Glutamatergic neuron (in vitro differentiated cells): ENCODE measurements at regions not wholly inside any gene's neighbourhood (a gene's known extent, or its start where the extent isn't known, plus 50 kb on each side); places are given as distances from the start of the nearest gene placed in this dataset.

Experiments used
- DNase-seq: peaks from one replicate; pipeline ENCODE4 v3.0.0; 2022
- H3K27ac Mint-ChIP-seq: one replicate; pipeline ENCODE4 v1.8.0; 2020; ENCODE audit warnings: mild to moderate bottlenecking, mixed read lengths, inconsistent platforms; ENCODE audit not compliant: unreplicated experiment
- H3K27me3 Mint-ChIP-seq: one replicate; pipeline ENCODE4 v1.8.0; 2020; ENCODE audit warnings: mild to moderate bottlenecking, moderate library complexity, mixed read lengths, inconsistent platforms; ENCODE audit not compliant: unreplicated experiment
- H3K36me3 Mint-ChIP-seq: one replicate; pipeline ENCODE4 v1.8.0; 2020; ENCODE audit warnings: mild to moderate bottlenecking, mixed read lengths, inconsistent platforms; ENCODE audit not compliant: unreplicated experiment
- H3K4me1 Mint-ChIP-seq: one replicate; pipeline ENCODE4 v1.8.0; 2020; ENCODE audit warnings: mild to moderate bottlenecking, low read depth, mixed read lengths, inconsistent platforms; ENCODE audit not compliant: unreplicated experiment
- H3K4me3 Mint-ChIP-seq: one replicate; pipeline ENCODE4 v1.8.0; 2020; ENCODE audit warnings: mild to moderate bottlenecking, mixed read lengths, inconsistent platforms; ENCODE audit not compliant: unreplicated experiment
- H3K9me3 Mint-ChIP-seq: one replicate; pipeline ENCODE4 v1.8.0; 2020; ENCODE audit warnings: mild to moderate bottlenecking, moderate library complexity, mixed read lengths, inconsistent platforms; ENCODE audit not compliant: unreplicated experiment
- TF ChIP-seq, protein P1 (sequence below): fragments of 200-600 bp; sonication (generic); IDR thresholded peaks from one replicate; pipeline ENCODE4 v1.5.0; 2021; ENCODE audit not compliant: partially characterized antibody, unreplicated experiment

GRCh38 chr14:53541411-53541810, 388.3 kb upstream of the DDHD1 start:
- no peak for DNase-seq
- H3K36me3 Mint-ChIP-seq: no peaks in the 10 kb centered on the region
- no peaks in the 10 kb centered on the region for H3K27me3 Mint-ChIP-seq
- no peak overlapping the region for H3K4me3 Mint-ChIP-seq
- H3K27ac Mint-ChIP-seq: no peak overlapping the region
- no peaks in the 10 kb centered on the region for H3K4me1 Mint-ChIP-seq
- H3K9me3 Mint-ChIP-seq: no peaks in the 10 kb centered on the region
- TF ChIP-seq, protein P1, sequence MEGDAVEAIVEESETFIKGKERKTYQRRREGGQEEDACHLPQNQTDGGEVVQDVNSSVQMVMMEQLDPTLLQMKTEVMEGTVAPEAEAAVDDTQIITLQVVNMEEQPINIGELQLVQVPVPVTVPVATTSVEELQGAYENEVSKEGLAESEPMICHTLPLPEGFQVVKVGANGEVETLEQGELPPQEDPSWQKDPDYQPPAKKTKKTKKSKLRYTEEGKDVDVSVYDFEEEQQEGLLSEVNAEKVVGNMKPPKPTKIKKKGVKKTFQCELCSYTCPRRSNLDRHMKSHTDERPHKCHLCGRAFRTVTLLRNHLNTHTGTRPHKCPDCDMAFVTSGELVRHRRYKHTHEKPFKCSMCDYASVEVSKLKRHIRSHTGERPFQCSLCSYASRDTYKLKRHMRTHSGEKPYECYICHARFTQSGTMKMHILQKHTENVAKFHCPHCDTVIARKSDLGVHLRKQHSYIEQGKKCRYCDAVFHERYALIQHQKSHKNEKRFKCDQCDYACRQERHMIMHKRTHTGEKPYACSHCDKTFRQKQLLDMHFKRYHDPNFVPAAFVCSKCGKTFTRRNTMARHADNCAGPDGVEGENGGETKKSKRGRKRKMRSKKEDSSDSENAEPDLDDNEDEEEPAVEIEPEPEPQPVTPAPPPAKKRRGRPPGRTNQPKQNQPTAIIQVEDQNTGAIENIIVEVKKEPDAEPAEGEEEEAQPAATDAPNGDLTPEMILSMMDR: no peak

GRCh38 chr14:53539489-53540126, 386.5 kb upstream of the DDHD1 start:
- DNase-seq: peak; percentile 89
- Mint-ChIP-seq H3K27me3 (no peaks in the 10 kb centered on the region), H3K9me3 (no peaks in the 10 kb centered on the region), H3K27ac (no peak overlapping the region), H3K4me3 (no peak overlapping the region), H3K4me1 (no peaks in the 10 kb centered on the region), H3K36me3 (no peaks in the 10 kb centered on the region)
- TF ChIP-seq, protein P1: peak; percentile 83

- H3K27me3 Mint-ChIP-seq: no peaks in the 10 kb centered on the region
Measured at GRCh38 chr14:53538316-53538881, 385.3 kb upstream of the DDHD1 start.

GRCh38 chr14:53537422-53538315, 384.5 kb upstream of the DDHD1 start:
- Mint-ChIP-seq H3K27ac (no peak overlapping the region), H3K4me1 (no peaks in the 10 kb centered on the region), H3K36me3 (no peaks in the 10 kb centered on the region), H3K9me3 (no peaks in the 10 kb centered on the region), H3K27me3 (no peaks in the 10 kb centered on the region), H3K4me3 (no peak overlapping the region)
- TF ChIP-seq, protein P1: no peak
- no peak for DNase-seq

More at GRCh38 chr14:53538316-53538881, 385.3 kb upstream of the DDHD1 start:
- no peak for DNase-seq
- TF ChIP-seq, protein P1: no peak
- Mint-ChIP-seq H3K4me1 (no peaks in the 10 kb centered on the region), H3K9me3 (no peaks in the 10 kb centered on the region), H3K4me3 (no peak overlapping the region), H3K36me3 (no peaks in the 10 kb centered on the region), H3K27ac (no peak overlapping the region)
